K562 (cell line): ENCODE measurements at regions not wholly inside any gene's neighbourhood (a gene's known extent, or its start where the extent isn't known, plus 50 kb on each side); places are given as distances from the start of the nearest gene placed in this dataset.

Source experiments
- ATAC-seq: fragments of 200-7000 bp; cut with Tn5 transposase; 3 replicates; pipeline ENCODE4 v1.9.1; 2020; ENCODE audit warnings: moderate library complexity
- BruUV-seq: library from RNA; stranded (reverse); fragments of 400-500 nt; replicated peaks from 2 replicates; lab custom pipeline; 2021; lab: Mats Ljungman, UMichigan
- CTCF ChIA-PET: fragments of 300-600 bp; formaldehyde crosslinking; extraction: SDS; loops from one replicate; lab custom pipeline; 2021; ENCODE audit warnings: low intra/inter-chr PET ratio; lab: Yijun Ruan, JAX
- POLR2A ChIA-PET: fragments of 300-600, 350-650 bp; sonication (Branson Sonifier 250); formaldehyde crosslinking; extraction: SDS; loops from one replicate; lab custom pipeline; 2021; ENCODE audit warnings: antibody characterized with exemption, inconsistent platforms; lab: Yijun Ruan, JAX
- DNase-seq, 4 experiments: peaks; one replicate each; pipeline versions ENCODE4 v3.0.0 to v3.0.0-alpha.2; 2011 to 2018; ENCODE audit warnings: low spot score in 3 of 4, mixed read lengths in 3 of 4; ENCODE audit errors: extremely low read depth in 1 of 4
- FAIRE-seq: peaks from 2 replicates; lab custom pipeline; 2011; peaks lifted over from hg19 to GRCh38; lab: Jason Lieb, UNC
- H2AFZ ChIP-seq: 2 replicates; pipeline ENCODE4 v1.6.0; 2011; ENCODE audit warnings: low read depth, low read length, control low read depth, inconsistent platforms
- H3K27ac ChIP-seq: fragments of 200-600 bp; 3 replicates; pipeline ENCODE4 v1.8.0; 2011; ENCODE audit warnings: low read depth, mild to moderate bottlenecking, control low read depth, inconsistent platforms, low read length, moderate library complexity, mixed read lengths; ENCODE audit errors: extremely low read depth
- H3K27me3 ChIP-seq, 2 experiments: fragments of 300-600 bp in 1 of 2; 2 replicates in 1 of 2; 3 replicates in 1 of 2; pipeline versions ENCODE4 v1.6.0 to v1.8.0; 2011; ENCODE audit warnings: inconsistent platforms in 2 of 2, low read length in 2 of 2, mild to moderate bottlenecking in 1 of 2, mixed read lengths in 1 of 2, moderate library complexity in 1 of 2; ENCODE audit not compliant: control insufficient read depth in 2 of 2, insufficient read depth in 2 of 2
- H3K36me3 ChIP-seq: fragments of 300-600 bp; 3 replicates; pipeline ENCODE4 v1.8.0; 2011; ENCODE audit warnings: mild to moderate bottlenecking, low read length, inconsistent platforms; ENCODE audit not compliant: control insufficient read depth, insufficient read depth
- H3K4me1 ChIP-seq, 2 experiments: fragments of 200-600 bp in 1 of 2; replicated peaks in 1 of 2; 2 replicates in 1 of 2; 3 replicates in 1 of 2; pipeline versions ENCODE4 v1.5.1 to v1.8.0; 2011; ENCODE audit warnings: inconsistent platforms in 2 of 2, low read length in 2 of 2, mild to moderate bottlenecking in 1 of 2, mixed read lengths in 1 of 2, moderate library complexity in 1 of 2; ENCODE audit not compliant: control insufficient read depth in 2 of 2, insufficient read depth in 2 of 2
- H3K4me2 ChIP-seq: 2 replicates; pipeline ENCODE4 v1.6.1; 2011; ENCODE audit warnings: low read length, control low read depth, inconsistent platforms, mixed read lengths; ENCODE audit not compliant: insufficient read depth
- H3K4me3 ChIP-seq: fragments of 200-600 bp; sonication (generic), shearing (Covaris generic); 2 replicates; pipeline ENCODE4 v1.5.1; 2016; ENCODE audit warnings: control low read depth, inconsistent platforms
- H3K79me2 ChIP-seq: fragments of 200-600 bp; 3 replicates; pipeline ENCODE4 v1.8.0; 2011; ENCODE audit warnings: low read length, inconsistent platforms; ENCODE audit not compliant: control insufficient read depth, insufficient read depth
- H3K9ac ChIP-seq, 2 experiments: 2 replicates each; pipeline versions ENCODE4 v1.6.0 to v1.6.1; 2011; ENCODE audit warnings: low read depth in 2 of 2, low read length in 2 of 2, control low read depth in 1 of 2, inconsistent platforms in 1 of 2, mild to moderate bottlenecking in 1 of 2, mixed read lengths in 1 of 2; ENCODE audit not compliant: insufficient read depth in 1 of 2
- H3K9me1 ChIP-seq: one replicate; pipeline ENCODE4 v1.6.0; 2011; ENCODE audit warnings: inconsistent platforms, mild to moderate bottlenecking, low read length, moderate library complexity; ENCODE audit not compliant: control insufficient read depth, insufficient read depth
- H3K9me3 ChIP-seq: replicated peaks from 2 replicates; pipeline ENCODE4 v1.5.1; 2011; ENCODE audit warnings: low read depth, low read length, inconsistent platforms; ENCODE audit not compliant: control insufficient read depth, insufficient read depth
- H4K20me1 ChIP-seq: replicated peaks from 2 replicates; pipeline ENCODE4 v1.6.1; 2011; ENCODE audit warnings: low read length, inconsistent platforms, mixed read lengths; ENCODE audit not compliant: control insufficient read depth, insufficient read depth
- DIDO1 ChIP-seq: fragments of 450-650 bp; IDR thresholded peaks from 2 replicates; pipeline ENCODE4 v1.6.1; 2016; ENCODE audit warnings: low read depth, missing biosample characterization, missing genetic modification characterization
- ETS2 ChIP-seq: IDR thresholded peaks from 2 replicates; pipeline ENCODE4 v1.6.1; 2016; ENCODE audit warnings: borderline replicate concordance, missing genetic modification characterization, mild to moderate bottlenecking, moderate library complexity, missing compliant biosample characterization; ENCODE audit not compliant: poor library complexity, severe bottlenecking
- HNRNPL ChIP-seq: fragments of 200-400 bp; formaldehyde crosslinking; IDR thresholded peaks from 2 replicates; pipeline ENCODE4 v1.6.1; 2017; ENCODE audit warnings: low read depth, mild to moderate bottlenecking, low read length
- TFE3 ChIP-seq: fragments of 450-650 bp; formaldehyde crosslinking; IDR thresholded peaks from 2 replicates; pipeline ENCODE4 v1.4.0; 2020; ENCODE audit warnings: mild to moderate bottlenecking, mixed read lengths
- ZNF561 ChIP-seq: fragments of 450-650 bp; formaldehyde crosslinking; conservative IDR thresholded peaks from 2 replicates; pipeline ENCODE4 v1.4.0; 2020; ENCODE audit warnings: mild to moderate bottlenecking, moderate library complexity
- WGBS: fragments of 100-300 bp; shearing (Covaris generic); methylation state at CpG from one replicate; pipeline ENCODE4 v1.1.6; 2016; ENCODE audit warnings: low coverage, mixed read lengths; ENCODE audit not compliant: insufficient coverage; ENCODE audit errors: missing lambda C conversion rate; 5-methylcytosine and 5-hydroxymethylcytosine counted together
- in situ Hi-C: fragments of 300-500 bp; cut with MboI; formaldehyde crosslinking; loops from 4 replicates; pipeline ENCODE4 v1.15.0; 2018; ENCODE audit warnings: inconsistent platforms, mixed read lengths
- intact Hi-C: fragments of 100-400 bp; cut with micrococcal nuclease; formaldehyde crosslinking; loops from 2 replicates; pipeline ENCODE4 v1.14.2; 2022

GRCh38 chr14:27134200-27134599, 536.4 kb upstream of the NOVA1 start:
- intact Hi-C loops: no loop called here
- DNase-seq (no peak), ATAC-seq (no peak)
- no peak overlapping the region for H3K4me3 ChIP-seq
- H3K27ac ChIP-seq: no peak overlapping the region
- no peaks in the 10 kb centered on the region for H3K9me3 ChIP-seq
- H3K79me2 ChIP-seq: no peaks in the 10 kb centered on the region
- POLR2A ChIA-PET: no interaction called here
- TF ChIP-seq TFE3 (CRISPR knock-in tag) (peak; percentile 55; the same call in 1 of the 2 replicates), DIDO1 (tag) (no peak), ZNF561 (CRISPR knock-in tag) (no peak), HNRNPL (no peak), ETS2 (tag) (no peak)
- TF ChIP-seq, all 486 proteins: peak for 1
- Histone ChIP-seq H3K9me1 (no peaks in the 10 kb centered on the region), H3K36me3 (no peaks in the 10 kb centered on the region), H2AFZ (no peak overlapping the region), H3K9ac (no peak overlapping the region), H3K27me3 (no peaks in the 10 kb centered on the region), H3K4me2 (no peak overlapping the region), H3K4me1 (no peaks in the 10 kb centered on the region), H4K20me1 (no peaks in the 10 kb centered on the region)
- no peak for FAIRE-seq
- 14% methylated on average over 2 of the region's 2 CpGs for WGBS
- BruUV-seq: no TSS peak
- CTCF ChIA-PET: no interaction called here
- in situ Hi-C loops: no loop called here
